Breast epithelium (tissue), 3 donors: ENCODE measurements at regions not wholly inside any gene's neighbourhood (a gene's known extent, or its start where the extent isn't known, plus 50 kb on each side); places are given as distances from the start of the nearest gene placed in this dataset.

ENCODE experiments used
- POLR2A ChIP-seq: fragments of 450-650 bp; IDR thresholded peaks from one replicate; pipeline ENCODE4 v1.6.1; 2016; ENCODE audit warnings: antibody characterized with exemption, mild to moderate bottlenecking, moderate library complexity
- POLR2AphosphoS5 ChIP-seq, 3 donors: sonication (generic); formaldehyde crosslinking; IDR thresholded peaks; one replicate each; pipeline ENCODE4 v1.6.1; 2017; ENCODE audit warnings: antibody characterized with exemption in 3 of 3
- TF ChIP-seq, protein P1 (sequence below), 3 donors: fragments of 450-650 bp; IDR thresholded peaks; one replicate each; pipeline ENCODE4 v1.5.1; 2016 to 2017; ENCODE audit warnings: antibody characterized with exemption in 3 of 3, mild to moderate bottlenecking in 3 of 3, moderate library complexity in 3 of 3

DNA sequence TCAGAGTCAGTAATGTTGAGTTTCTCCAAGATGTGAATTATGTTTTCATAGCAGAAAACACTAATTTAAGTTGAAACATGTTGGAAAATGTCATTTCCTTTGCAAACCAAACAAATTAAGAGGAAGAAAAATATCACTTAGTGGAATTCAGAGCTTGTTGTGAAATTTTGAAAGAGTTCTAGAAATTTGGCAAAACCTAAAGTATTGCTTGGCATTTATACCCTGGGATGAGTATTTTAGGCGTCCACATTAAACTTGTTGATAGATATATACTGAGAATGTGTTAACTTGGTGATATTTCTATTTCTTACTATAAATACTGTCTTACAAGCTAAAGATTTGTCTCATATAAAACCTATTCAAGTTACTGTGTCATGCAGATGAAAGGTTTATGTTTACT is 335.2 kb downstream of the NSUN3 start:
- TF ChIP-seq POLR2AphosphoS5 (IDR thresholded peaks at IDR 0.05) (no peak), POLR2A (no peak)
- TF ChIP-seq, protein P1, sequence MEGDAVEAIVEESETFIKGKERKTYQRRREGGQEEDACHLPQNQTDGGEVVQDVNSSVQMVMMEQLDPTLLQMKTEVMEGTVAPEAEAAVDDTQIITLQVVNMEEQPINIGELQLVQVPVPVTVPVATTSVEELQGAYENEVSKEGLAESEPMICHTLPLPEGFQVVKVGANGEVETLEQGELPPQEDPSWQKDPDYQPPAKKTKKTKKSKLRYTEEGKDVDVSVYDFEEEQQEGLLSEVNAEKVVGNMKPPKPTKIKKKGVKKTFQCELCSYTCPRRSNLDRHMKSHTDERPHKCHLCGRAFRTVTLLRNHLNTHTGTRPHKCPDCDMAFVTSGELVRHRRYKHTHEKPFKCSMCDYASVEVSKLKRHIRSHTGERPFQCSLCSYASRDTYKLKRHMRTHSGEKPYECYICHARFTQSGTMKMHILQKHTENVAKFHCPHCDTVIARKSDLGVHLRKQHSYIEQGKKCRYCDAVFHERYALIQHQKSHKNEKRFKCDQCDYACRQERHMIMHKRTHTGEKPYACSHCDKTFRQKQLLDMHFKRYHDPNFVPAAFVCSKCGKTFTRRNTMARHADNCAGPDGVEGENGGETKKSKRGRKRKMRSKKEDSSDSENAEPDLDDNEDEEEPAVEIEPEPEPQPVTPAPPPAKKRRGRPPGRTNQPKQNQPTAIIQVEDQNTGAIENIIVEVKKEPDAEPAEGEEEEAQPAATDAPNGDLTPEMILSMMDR (IDR thresholded peaks at IDR 0.05), result no peak
